WERI-Rb-1 (cell line): ENCODE measurements at regions not wholly inside any gene's neighbourhood (a gene's known extent, or its start where the extent isn't known, plus 50 kb on each side); places are given as distances from the start of the nearest gene placed in this dataset.
A peak's percentile ranks its signal among the peaks of the same experiment; 100 is the strongest.

Experiments used
- DNase-seq: peaks from one replicate; pipeline ENCODE4 v3.0.0-alpha.2; 2020
- H3K27ac ChIP-seq: fragments of 250-450 bp; sonication (Bioruptor Pico); 2 replicates; pipeline ENCODE4 v1.5.1; 2020; ENCODE audit warnings: mild to moderate bottlenecking, moderate library complexity
- H3K27me3 ChIP-seq: fragments of 250-450 bp; sonication (Bioruptor Pico); 2 replicates; pipeline ENCODE4 v1.5.1; 2021; ENCODE audit warnings: mild to moderate bottlenecking, low read depth, moderate library complexity; ENCODE audit not compliant: insufficient read depth, severe bottlenecking
- H3K36me3 ChIP-seq: fragments of 250-450 bp; sonication (Bioruptor Pico); 2 replicates; pipeline ENCODE4 v1.5.1; 2020; ENCODE audit warnings: mild to moderate bottlenecking, moderate library complexity
- H3K4me3 ChIP-seq: 2 replicates; pipeline ENCODE4 v1.5.1; 2011; ENCODE audit warnings: low read depth, mild to moderate bottlenecking, control low read depth, low read length
- H3K9me3 ChIP-seq: fragments of 250-450 bp; sonication (Bioruptor Pico); 2 replicates; pipeline ENCODE4 v1.5.1; 2021; ENCODE audit warnings: mild to moderate bottlenecking, moderate library complexity; ENCODE audit not compliant: severe bottlenecking
- TF ChIP-seq, protein P1 (sequence below): IDR thresholded peaks from 2 replicates; pipeline ENCODE4 v1.5.1; 2011; ENCODE audit warnings: low read depth, mild to moderate bottlenecking, control low read depth, inconsistent platforms, low read length

GRCh38 chrX:131219271-131219670, 69.8 kb downstream of the IGSF1 start:
- Histone ChIP-seq H3K36me3 (no peaks in the 10 kb centered on the region), H3K27me3 (no peaks in the 10 kb centered on the region), H3K9me3 (no peaks in the 10 kb centered on the region), H3K27ac (no peak overlapping the region), H3K4me3 (no peak overlapping the region)
- TF ChIP-seq, protein P1, sequence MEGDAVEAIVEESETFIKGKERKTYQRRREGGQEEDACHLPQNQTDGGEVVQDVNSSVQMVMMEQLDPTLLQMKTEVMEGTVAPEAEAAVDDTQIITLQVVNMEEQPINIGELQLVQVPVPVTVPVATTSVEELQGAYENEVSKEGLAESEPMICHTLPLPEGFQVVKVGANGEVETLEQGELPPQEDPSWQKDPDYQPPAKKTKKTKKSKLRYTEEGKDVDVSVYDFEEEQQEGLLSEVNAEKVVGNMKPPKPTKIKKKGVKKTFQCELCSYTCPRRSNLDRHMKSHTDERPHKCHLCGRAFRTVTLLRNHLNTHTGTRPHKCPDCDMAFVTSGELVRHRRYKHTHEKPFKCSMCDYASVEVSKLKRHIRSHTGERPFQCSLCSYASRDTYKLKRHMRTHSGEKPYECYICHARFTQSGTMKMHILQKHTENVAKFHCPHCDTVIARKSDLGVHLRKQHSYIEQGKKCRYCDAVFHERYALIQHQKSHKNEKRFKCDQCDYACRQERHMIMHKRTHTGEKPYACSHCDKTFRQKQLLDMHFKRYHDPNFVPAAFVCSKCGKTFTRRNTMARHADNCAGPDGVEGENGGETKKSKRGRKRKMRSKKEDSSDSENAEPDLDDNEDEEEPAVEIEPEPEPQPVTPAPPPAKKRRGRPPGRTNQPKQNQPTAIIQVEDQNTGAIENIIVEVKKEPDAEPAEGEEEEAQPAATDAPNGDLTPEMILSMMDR: no peak
- DNase-seq: no peak

DNA sequence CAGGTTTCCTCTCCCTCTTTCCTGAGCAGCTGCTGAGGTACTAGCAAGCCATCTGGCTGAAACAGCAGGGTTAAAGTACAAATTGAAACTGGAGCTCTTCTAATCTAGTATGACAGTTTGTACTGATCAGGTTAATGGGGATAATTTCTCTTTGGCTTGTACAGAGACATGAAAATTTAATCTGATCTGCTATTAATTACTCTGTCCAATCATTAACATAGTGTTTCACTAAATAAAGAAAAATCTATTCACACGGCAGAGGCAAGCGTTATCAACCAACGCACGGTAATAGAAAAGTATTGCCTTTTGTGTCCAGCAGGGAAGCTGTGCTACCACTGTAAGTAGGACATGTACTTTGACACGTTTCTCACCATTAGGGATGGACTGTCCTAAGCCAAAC, 71.1 kb downstream of the IGSF1 start:
- no peaks in the 10 kb centered on the region for H3K27me3 ChIP-seq
- H3K36me3 ChIP-seq: no peaks in the 10 kb centered on the region
- peak; percentile 37 for DNase-seq
- no peaks in the 10 kb centered on the region for H3K9me3 ChIP-seq
- peak overlapping the region; percentile 68 for H3K27ac ChIP-seq
- TF ChIP-seq, protein P1: peak; percentile 36; the same call in 1 of the 2 replicates
- H3K4me3 ChIP-seq: no peak overlapping the region

DNA sequence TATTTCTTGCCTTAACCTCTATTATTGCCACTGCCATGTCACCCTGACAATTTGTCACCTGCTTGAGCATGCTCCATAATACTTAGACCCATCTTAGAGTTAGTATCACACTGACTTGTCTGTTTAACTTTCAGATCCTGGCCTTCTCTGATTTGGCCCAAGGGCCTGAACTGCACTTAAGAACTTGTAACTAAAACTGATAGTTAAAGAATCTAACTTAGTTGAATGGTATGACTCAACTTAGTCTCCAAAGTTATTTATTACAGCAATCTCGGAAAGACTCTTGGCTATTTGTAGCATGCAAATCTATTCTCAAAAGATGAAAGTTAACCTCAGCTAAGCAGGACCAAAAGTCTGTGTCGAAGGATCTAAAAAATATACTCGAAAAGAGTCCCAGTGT, 72.3 kb downstream of the IGSF1 start:
- TF ChIP-seq, protein P1: no peak
- H3K27ac ChIP-seq: no peak overlapping the region; the same call in 1 of the 2 replicates
- H3K27me3 ChIP-seq: no peaks in the 10 kb centered on the region
- H3K36me3 ChIP-seq: no peaks in the 10 kb centered on the region
- no peak overlapping the region for H3K4me3 ChIP-seq
- no peak for DNase-seq
- no peaks in the 10 kb centered on the region for H3K9me3 ChIP-seq

DNA sequence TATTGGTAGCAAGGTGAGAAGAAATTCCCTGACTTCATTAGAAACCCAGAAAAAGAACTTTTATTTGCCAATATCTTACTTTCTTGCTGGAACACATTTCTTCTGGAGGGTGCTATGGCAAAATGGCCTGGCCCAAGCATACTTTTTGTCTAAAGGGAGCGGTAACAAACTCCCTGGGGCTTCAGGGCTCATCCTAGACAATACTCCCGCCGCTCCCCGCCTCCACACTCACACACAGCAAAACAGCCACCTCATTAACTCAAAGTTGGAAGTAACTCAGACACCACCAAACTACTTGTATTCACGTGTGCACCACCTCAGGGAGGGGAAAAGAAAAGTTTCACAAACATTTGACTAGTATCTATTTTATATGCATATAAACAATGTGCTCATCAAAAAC, 75.7 kb downstream of the IGSF1 start:
- Histone ChIP-seq H3K4me3 (no peak overlapping the region), H3K27ac (no peak overlapping the region), H3K36me3 (no peaks in the 10 kb centered on the region), H3K9me3 (no peaks in the 10 kb centered on the region), H3K27me3 (no peaks in the 10 kb centered on the region)
- TF ChIP-seq, protein P1: no peak
- DNase-seq: no peak

DNA sequence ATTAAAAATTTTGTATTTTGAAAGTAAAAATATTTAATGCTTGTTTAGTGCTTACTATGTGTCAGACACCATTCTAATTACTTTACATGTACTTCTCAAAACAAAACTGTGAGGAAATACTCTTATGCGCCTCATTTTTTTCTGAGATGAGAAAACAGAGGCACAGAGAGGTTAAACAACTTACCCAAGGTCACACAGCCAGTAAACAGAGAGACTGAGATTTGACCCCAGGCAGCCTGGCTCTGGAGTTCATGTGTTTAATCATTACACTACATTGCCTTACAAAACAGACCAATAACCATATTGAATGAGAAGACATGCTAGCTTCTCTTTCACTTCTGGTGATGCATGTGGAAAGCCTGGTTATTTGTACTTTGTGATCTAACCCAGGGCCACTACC, 86.3 kb downstream of the IGSF1 start:
- Histone ChIP-seq H3K36me3 (no peaks in the 10 kb centered on the region), H3K27ac (no peak overlapping the region), H3K9me3 (no peaks in the 10 kb centered on the region), H3K4me3 (no peak overlapping the region), H3K27me3 (peaks cover 3% of the 10 kb centered on the region)
- no peak for DNase-seq
- TF ChIP-seq, protein P1: no peak

- TF ChIP-seq, protein P1: no peak
- H3K27ac ChIP-seq: no peak overlapping the region
- peaks cover 2% of the 10 kb centered on the region for H3K27me3 ChIP-seq
- H3K36me3 ChIP-seq: no peaks in the 10 kb centered on the region
- no peaks in the 10 kb centered on the region for H3K9me3 ChIP-seq
- H3K4me3 ChIP-seq: no peak overlapping the region
- no peak for DNase-seq
Observed at GRCh38 chrX:131201986-131202385, 87.1 kb downstream of the IGSF1 start.
